Peyer's patch (tissue), 4 donors: ENCODE measurements at regions not wholly inside any gene's neighbourhood (a gene's known extent, or its start where the extent isn't known, plus 50 kb on each side); places are given as distances from the start of the nearest gene placed in this dataset.

Source experiments
- POLR2A ChIP-seq, 2 donors: fragments of 450-650 bp; IDR thresholded peaks; one replicate each; pipeline ENCODE4 v1.5.1; 2017; ENCODE audit warnings: antibody characterized with exemption in 2 of 2, mild to moderate bottlenecking in 2 of 2, moderate library complexity in 2 of 2
- TF ChIP-seq, protein P1 (sequence below), 6 experiments: fragments of 450-650 bp in 4 of 6; fragments of 200-600 bp in 2 of 6; sonication (generic) in 1 of 6; IDR thresholded peaks; one replicate each; pipeline ENCODE4 v1.5.1; 2017 to 2019; ENCODE audit warnings: antibody characterized with exemption in 6 of 6, mild to moderate bottlenecking in 3 of 6, moderate library complexity in 1 of 6

DNA sequence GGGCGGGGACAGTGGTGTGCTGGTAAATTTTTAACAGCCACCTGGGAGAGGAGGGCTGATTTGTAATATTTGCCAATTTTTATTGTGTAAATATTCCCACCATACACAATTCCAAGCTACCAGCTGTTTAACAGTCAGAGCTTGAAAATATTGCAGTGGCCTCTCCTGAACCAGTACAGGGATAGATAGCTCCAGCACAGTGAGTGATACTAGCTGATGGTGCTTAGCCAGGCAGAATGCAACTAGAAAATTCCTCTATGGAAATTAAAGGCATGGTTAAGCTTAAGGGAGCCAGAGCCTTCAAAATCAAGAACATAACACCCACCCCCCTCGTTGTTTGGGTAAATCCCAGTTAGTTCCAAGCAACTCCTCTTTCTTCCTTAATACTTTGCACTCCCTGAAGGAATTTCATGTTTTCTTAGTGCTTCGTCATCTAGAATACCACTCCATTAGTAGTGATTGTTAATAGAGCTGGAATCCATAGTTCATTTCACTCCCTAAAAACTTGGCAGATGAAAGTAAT lies 96.6 kb downstream of the CYB561 start:
- TF ChIP-seq, protein P1, sequence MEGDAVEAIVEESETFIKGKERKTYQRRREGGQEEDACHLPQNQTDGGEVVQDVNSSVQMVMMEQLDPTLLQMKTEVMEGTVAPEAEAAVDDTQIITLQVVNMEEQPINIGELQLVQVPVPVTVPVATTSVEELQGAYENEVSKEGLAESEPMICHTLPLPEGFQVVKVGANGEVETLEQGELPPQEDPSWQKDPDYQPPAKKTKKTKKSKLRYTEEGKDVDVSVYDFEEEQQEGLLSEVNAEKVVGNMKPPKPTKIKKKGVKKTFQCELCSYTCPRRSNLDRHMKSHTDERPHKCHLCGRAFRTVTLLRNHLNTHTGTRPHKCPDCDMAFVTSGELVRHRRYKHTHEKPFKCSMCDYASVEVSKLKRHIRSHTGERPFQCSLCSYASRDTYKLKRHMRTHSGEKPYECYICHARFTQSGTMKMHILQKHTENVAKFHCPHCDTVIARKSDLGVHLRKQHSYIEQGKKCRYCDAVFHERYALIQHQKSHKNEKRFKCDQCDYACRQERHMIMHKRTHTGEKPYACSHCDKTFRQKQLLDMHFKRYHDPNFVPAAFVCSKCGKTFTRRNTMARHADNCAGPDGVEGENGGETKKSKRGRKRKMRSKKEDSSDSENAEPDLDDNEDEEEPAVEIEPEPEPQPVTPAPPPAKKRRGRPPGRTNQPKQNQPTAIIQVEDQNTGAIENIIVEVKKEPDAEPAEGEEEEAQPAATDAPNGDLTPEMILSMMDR (IDR thresholded peaks at IDR 0.05): no peak
- no peak for TF ChIP-seq POLR2A (IDR thresholded peaks at IDR 0.05)
